HEK293 (cell line): ENCODE measurements at regions not wholly inside any gene's neighbourhood (a gene's known extent, or its start where the extent isn't known, plus 50 kb on each side); places are given as distances from the start of the nearest gene placed in this dataset.

Experiments
- CTCF ChIA-PET: fragments of 350-600 bp; formaldehyde crosslinking; extraction: SDS; loops from one replicate; lab custom pipeline; 2021; ENCODE audit warnings: antibody characterized with exemption; lab: Yijun Ruan, JAX
- POLR2A ChIA-PET: fragments of 300-600 bp; formaldehyde crosslinking; extraction: SDS; loops from one replicate; lab custom pipeline; 2020; ENCODE audit warnings: antibody characterized with exemption, inconsistent platforms; lab: Yijun Ruan, JAX
- H3K27ac ChIP-seq: fragments of 200-500 bp; sonication (Bioruptor generic); 2 replicates; pipeline ENCODE4 v1.5.1; 2014; ENCODE audit warnings: low read depth, low read length, control low read depth, inconsistent platforms; ENCODE audit errors: extremely low read depth
- H3K36me3 ChIP-seq, 2 experiments: fragments of 200-500 bp in 1 of 2; sonication (Bioruptor generic) in 1 of 2; 1 replicate in 1 of 2; 2 replicates in 1 of 2; pipeline ENCODE4 v1.5.1; 2014 to 2017; ENCODE audit warnings: inconsistent platforms in 2 of 2, low read length in 2 of 2; ENCODE audit not compliant: control insufficient read depth in 2 of 2, insufficient read depth in 1 of 2
- H3K4me1 ChIP-seq: fragments of 200-500 bp; sonication (Bioruptor generic); 2 replicates; pipeline ENCODE4 v1.5.1; 2014; ENCODE audit warnings: mild to moderate bottlenecking, low read length, inconsistent platforms; ENCODE audit not compliant: control insufficient read depth, insufficient read depth
- H3K4me3 ChIP-seq: 2 replicates; pipeline ENCODE4 v1.5.1; 2011; ENCODE audit warnings: low read depth, mild to moderate bottlenecking, control low read depth, low read length, moderate library complexity
- H3K9me3 ChIP-seq: fragments of 200-500 bp; sonication (Bioruptor generic); 2 replicates; pipeline ENCODE4 v1.5.1; 2014; ENCODE audit warnings: low read depth, low read length, inconsistent platforms; ENCODE audit not compliant: control insufficient read depth, insufficient read depth
- KLF8 ChIP-seq: fragments of 450-650 bp; formaldehyde crosslinking; IDR thresholded peaks from 2 replicates; pipeline ENCODE4 v1.5.1; 2016; ENCODE audit warnings: missing biosample characterization, missing genetic modification characterization
- SCRT1 ChIP-seq: fragments of 450-650 bp; formaldehyde crosslinking; IDR thresholded peaks from 2 replicates; pipeline ENCODE4 v1.5.1; 2016; ENCODE audit warnings: missing biosample characterization, missing genetic modification characterization, borderline replicate concordance
- SP2 ChIP-seq: fragments of 450-650 bp; formaldehyde crosslinking; IDR thresholded peaks from 2 replicates; pipeline ENCODE4 v1.5.1; 2016; ENCODE audit warnings: missing biosample characterization, missing genetic modification characterization
- ZBTB48 ChIP-seq: fragments of 450-650 bp; formaldehyde crosslinking; IDR thresholded peaks from 2 replicates; pipeline ENCODE4 v1.5.1; 2016; ENCODE audit warnings: missing biosample characterization, missing genetic modification characterization
- ZNF140 ChIP-seq: fragments of 450-650 bp; formaldehyde crosslinking; IDR thresholded peaks from 2 replicates; pipeline ENCODE4 v1.5.1; 2016; ENCODE audit warnings: missing biosample characterization, missing genetic modification characterization
- ZNF18 ChIP-seq: fragments of 450-650 bp; formaldehyde crosslinking; IDR thresholded peaks from 2 replicates; pipeline ENCODE4 v1.5.1; 2016; ENCODE audit warnings: missing biosample characterization, missing genetic modification characterization
- ZNF366 ChIP-seq: fragments of 450-650 bp; formaldehyde crosslinking; conservative IDR thresholded peaks from 2 replicates; pipeline ENCODE4 v1.5.1; 2016; ENCODE audit warnings: missing biosample characterization, missing genetic modification characterization
- ZNF37A ChIP-seq: fragments of 450-650 bp; IDR thresholded peaks from 2 replicates; pipeline ENCODE4 v1.5.1; 2018; ENCODE audit warnings: missing biosample characterization, missing genetic modification characterization
- ZNF416 ChIP-seq: fragments of 450-650 bp; formaldehyde crosslinking; IDR thresholded peaks from 2 replicates; pipeline ENCODE4 v1.5.1; 2016; ENCODE audit warnings: missing biosample characterization, missing genetic modification characterization
- ZNF426 ChIP-seq: fragments of 450-650 bp; formaldehyde crosslinking; IDR thresholded peaks from 2 replicates; pipeline ENCODE4 v1.5.1; 2017; ENCODE audit warnings: missing biosample characterization, missing genetic modification characterization, mild to moderate bottlenecking, inconsistent platforms, moderate library complexity
- ZNF449 ChIP-seq: fragments of 450-650 bp; formaldehyde crosslinking; IDR thresholded peaks from 2 replicates; pipeline ENCODE4 v1.5.1; 2017; ENCODE audit warnings: missing biosample characterization, mild to moderate bottlenecking, missing genetic modification characterization, moderate library complexity
- ZNF48 ChIP-seq: fragments of 450-650 bp; formaldehyde crosslinking; IDR thresholded peaks from 2 replicates; pipeline ENCODE4 v1.5.1; 2016; ENCODE audit warnings: missing biosample characterization, missing genetic modification characterization
- ZNF600 ChIP-seq: fragments of 450-650 bp; formaldehyde crosslinking; IDR thresholded peaks from 2 replicates; pipeline ENCODE4 v1.5.1; 2016; ENCODE audit warnings: missing biosample characterization, missing genetic modification characterization
- ZNF707 ChIP-seq: fragments of 450-650 bp; formaldehyde crosslinking; IDR thresholded peaks from 2 replicates; pipeline ENCODE4 v1.5.1; 2016; ENCODE audit warnings: missing biosample characterization, missing genetic modification characterization
- TF ChIP-seq, protein P1 (sequence below): fragments of 450-650 bp; formaldehyde crosslinking; IDR thresholded peaks from 2 replicates; pipeline ENCODE4 v1.5.1; 2016; ENCODE audit warnings: missing biosample characterization, missing genetic modification characterization
- TF ChIP-seq, protein P2 (sequence below): fragments of 450-650 bp; formaldehyde crosslinking; conservative IDR thresholded peaks from 2 replicates; pipeline ENCODE4 v1.5.1; 2016; ENCODE audit warnings: low read depth, missing biosample characterization, missing genetic modification characterization
- TF ChIP-seq, protein P3 (sequence below): fragments of 450-650 bp; formaldehyde crosslinking; conservative IDR thresholded peaks from 2 replicates; pipeline ENCODE4 v1.5.1; 2016; ENCODE audit warnings: low read depth, missing biosample characterization, missing genetic modification characterization

DNA sequence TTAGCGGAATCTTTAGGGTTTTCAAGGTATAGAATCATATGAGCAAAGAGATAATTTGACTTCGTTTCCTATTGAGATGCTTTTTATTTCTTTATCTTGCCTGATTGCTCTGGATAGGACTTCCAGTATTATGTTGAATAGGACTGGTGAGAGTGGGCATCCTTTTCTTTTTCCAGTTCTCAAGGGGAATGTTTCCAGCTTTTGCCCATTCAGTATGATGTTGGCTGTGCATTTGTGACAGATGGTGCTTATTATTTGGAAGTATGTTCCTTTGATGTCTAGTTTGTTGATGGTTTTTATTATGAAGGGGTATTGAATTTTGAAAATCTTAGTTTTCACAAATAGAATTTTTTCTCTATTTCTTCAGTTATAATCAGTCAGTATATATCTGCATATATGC, 656.6 kb upstream of the MAP3K7 start (continued):
- no peak for TF ChIP-seq ZNF600 (tag by site-specific recombination)
- no peak for TF ChIP-seq ZNF366
- TF ChIP-seq, protein P1, sequence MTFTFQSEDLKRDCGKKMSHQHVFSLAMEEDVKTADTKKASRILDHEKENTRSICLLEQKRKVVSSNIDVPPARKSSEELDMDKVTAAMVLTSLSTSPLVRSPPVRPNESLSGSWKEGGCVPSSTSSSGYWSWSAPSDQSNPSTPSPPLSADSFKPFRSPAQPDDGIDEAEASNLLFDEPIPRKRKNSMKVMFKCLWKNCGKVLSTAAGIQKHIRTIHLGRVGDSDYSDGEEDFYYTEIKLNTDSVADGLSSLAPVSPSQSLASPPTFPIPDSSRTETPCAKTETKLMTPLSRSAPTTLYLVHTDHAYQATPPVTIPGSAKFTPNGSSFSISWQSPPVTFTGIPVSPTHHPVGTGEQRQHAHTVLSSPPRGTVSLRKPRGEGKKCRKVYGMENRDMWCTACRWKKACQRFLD (tag by site-specific recombination): no peak
- TF ChIP-seq SP2 (tag by site-specific recombination): no peak
- no peak for TF ChIP-seq ZNF416 (tag by site-specific recombination)
- no peak for TF ChIP-seq ZNF707
- TF ChIP-seq ZNF37A (tag by site-specific recombination): no peak
- TF ChIP-seq, protein P2, sequence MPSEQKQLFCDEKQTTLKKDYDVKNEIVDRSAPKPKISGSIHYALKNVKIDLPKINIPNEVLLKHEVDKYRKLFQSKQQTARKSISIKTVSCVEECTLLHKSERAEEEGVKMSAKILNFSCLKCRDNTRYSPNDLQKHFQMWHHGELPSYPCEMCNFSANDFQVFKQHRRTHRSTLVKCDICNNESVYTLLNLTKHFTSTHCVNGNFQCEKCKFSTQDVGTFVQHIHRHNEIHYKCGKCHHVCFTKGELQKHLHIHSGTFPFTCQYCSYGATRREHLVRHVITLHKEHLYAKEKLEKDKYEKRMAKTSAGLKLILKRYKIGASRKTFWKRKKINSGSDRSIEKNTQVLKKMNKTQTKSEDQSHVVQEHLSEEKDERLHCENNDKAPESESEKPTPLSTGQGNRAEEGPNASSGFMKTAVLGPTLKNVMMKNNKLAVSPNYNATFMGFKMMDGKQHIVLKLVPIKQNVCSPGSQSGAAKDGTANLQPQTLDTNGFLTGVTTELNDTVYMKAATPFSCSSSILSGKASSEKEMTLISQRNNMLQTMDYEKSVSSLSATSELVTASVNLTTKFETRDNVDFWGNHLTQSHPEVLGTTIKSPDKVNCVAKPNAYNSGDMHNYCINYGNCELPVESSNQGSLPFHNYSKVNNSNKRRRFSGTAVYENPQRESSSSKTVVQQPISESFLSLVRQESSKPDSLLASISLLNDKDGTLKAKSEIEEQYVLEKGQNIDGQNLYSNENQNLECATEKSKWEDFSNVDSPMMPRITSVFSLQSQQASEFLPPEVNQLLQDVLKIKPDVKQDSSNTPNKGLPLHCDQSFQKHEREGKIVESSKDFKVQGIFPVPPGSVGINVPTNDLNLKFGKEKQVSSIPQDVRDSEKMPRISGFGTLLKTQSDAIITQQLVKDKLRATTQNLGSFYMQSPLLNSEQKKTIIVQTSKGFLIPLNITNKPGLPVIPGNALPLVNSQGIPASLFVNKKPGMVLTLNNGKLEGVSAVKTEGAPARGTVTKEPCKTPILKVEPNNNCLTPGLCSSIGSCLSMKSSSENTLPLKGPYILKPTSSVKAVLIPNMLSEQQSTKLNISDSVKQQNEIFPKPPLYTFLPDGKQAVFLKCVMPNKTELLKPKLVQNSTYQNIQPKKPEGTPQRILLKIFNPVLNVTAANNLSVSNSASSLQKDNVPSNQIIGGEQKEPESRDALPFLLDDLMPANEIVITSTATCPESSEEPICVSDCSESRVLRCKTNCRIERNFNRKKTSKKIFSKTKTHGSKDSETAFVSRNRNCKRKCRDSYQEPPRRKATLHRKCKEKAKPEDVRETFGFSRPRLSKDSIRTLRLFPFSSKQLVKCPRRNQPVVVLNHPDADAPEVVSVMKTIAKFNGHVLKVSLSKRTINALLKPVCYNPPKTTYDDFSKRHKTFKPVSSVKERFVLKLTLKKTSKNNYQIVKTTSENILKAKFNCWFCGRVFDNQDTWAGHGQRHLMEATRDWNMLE (tag by site-specific recombination): no peak
- TF ChIP-seq ZNF449: no peak
- no peak for TF ChIP-seq ZNF48 (tag by site-specific recombination)
- TF ChIP-seq, protein P3, sequence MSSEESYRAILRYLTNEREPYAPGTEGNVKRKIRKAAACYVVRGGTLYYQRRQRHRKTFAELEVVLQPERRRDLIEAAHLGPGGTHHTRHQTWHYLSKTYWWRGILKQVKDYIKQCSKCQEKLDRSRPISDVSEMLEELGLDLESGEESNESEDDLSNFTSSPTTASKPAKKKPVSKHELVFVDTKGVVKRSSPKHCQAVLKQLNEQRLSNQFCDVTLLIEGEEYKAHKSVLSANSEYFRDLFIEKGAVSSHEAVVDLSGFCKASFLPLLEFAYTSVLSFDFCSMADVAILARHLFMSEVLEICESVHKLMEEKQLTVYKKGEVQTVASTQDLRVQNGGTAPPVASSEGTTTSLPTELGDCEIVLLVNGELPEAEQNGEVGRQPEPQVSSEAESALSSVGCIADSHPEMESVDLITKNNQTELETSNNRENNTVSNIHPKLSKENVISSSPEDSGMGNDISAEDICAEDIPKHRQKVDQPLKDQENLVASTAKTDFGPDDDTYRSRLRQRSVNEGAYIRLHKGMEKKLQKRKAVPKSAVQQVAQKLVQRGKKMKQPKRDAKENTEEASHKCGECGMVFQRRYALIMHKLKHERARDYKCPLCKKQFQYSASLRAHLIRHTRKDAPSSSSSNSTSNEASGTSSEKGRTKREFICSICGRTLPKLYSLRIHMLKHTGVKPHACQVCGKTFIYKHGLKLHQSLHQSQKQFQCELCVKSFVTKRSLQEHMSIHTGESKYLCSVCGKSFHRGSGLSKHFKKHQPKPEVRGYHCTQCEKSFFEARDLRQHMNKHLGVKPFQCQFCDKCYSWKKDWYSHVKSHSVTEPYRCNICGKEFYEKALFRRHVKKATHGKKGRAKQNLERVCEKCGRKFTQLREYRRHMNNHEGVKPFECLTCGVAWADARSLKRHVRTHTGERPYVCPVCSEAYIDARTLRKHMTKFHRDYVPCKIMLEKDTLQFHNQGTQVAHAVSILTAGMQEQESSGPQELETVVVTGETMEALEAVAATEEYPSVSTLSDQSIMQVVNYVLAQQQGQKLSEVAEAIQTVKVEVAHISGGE (tag by site-specific recombination): no peak

DNA sequence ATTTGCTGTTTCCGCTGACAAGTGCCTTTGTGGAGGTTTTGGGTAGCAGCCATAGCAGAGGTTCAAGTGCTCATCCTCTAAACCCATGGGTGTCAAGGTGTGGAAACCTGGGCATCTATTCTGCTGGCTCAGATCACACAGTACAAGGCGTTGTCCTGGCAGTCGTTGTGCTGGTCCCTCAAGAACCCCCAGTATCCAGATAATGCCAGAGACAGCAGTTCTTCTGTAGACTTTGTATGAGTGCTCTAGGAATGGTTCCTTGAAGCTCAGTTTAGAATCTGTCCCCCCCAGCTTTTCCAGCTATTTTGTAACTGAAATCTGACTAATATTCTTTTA, 655.7 kb upstream of the MAP3K7 start:
- no peak for TF ChIP-seq ZNF426 (tag by site-specific recombination)
- no peak for TF ChIP-seq ZNF18 (tag by site-specific recombination)
- TF ChIP-seq KLF8 (tag by site-specific recombination): no peak
- no peak for TF ChIP-seq ZNF707
- no peak for TF ChIP-seq ZNF140 (tag by site-specific recombination)
- TF ChIP-seq ZBTB48 (tag by site-specific recombination): no peak
- TF ChIP-seq SCRT1 (tag by site-specific recombination): no peak
- Histone ChIP-seq H3K27ac (no peak overlapping the region), H3K4me3 (no peak overlapping the region), H3K4me1 (no peaks in the 10 kb centered on the region), H3K9me3 (no peaks in the 10 kb centered on the region), H3K36me3 (no peaks in the 10 kb centered on the region)
- POLR2A ChIA-PET: no interaction called here
- CTCF ChIA-PET: interaction anchor here (0.8 to 1.6 kb wide), 2 partner anchors 147 to 161 kb away, joined by 3 to 4 read pairs; no protein-coding TSS in a partner anchor
